ENCODE measurements at regions not wholly inside any gene's neighbourhood (a gene's known extent, or its start where the extent isn't known, plus 50 kb on each side); places are given as distances from the start of the nearest gene placed in this dataset.
"Not testable (repeated sequence)": the region's sequence is repeated elsewhere in the genome, so short reads cannot be mapped to it uniquely, and the experiment has no call there.

- Mint-ChIP-seq H3K36me3 (no peaks in the 10 kb centered on the region), H3K9me3 (peaks cover 1% of the 10 kb centered on the region), H3K4me3 (no peak overlapping the region), H3K27ac (no peak overlapping the region), H3K4me1 (no peaks in the 10 kb centered on the region), H3K27me3 (no peaks in the 10 kb centered on the region)
- ATAC-seq (ENCODE audit: low read depth): no peak
- DNase-seq: no peak
- POLR2A ChIA-PET: no interaction called here
Observed at GRCh38 chr15:23854912-23855659, 168.0 kb upstream of the NDN start.

GRCh38 chr15:23855947-23856346 is 168.8 kb upstream of the NDN start:
- no peak for ATAC-seq (ENCODE audit: low read depth)
- Mint-ChIP-seq H3K9me3 (peaks cover 1% of the 10 kb centered on the region), H3K4me3 (no peak overlapping the region), H3K36me3 (no peaks in the 10 kb centered on the region), H3K27me3 (no peaks in the 10 kb centered on the region), H3K27ac (no peak overlapping the region), H3K4me1 (no peaks in the 10 kb centered on the region)
- POLR2A ChIA-PET: no interaction called here
- no peak for DNase-seq

GRCh38 chr15:23857028-23857641 is 170.0 kb upstream of the NDN start:
- H3K4me1 Mint-ChIP-seq: no peaks in the 10 kb centered on the region
- no peaks in the 10 kb centered on the region for H3K36me3 Mint-ChIP-seq
- H3K27me3 Mint-ChIP-seq: no peaks in the 10 kb centered on the region
- H3K27ac Mint-ChIP-seq: no peak overlapping the region
- no peak for DNase-seq
- H3K9me3 Mint-ChIP-seq: no peaks in the 10 kb centered on the region
- POLR2A ChIA-PET: no interaction called here
- ATAC-seq (ENCODE audit: low read depth): no peak
- no peak overlapping the region for H3K4me3 Mint-ChIP-seq

DNA sequence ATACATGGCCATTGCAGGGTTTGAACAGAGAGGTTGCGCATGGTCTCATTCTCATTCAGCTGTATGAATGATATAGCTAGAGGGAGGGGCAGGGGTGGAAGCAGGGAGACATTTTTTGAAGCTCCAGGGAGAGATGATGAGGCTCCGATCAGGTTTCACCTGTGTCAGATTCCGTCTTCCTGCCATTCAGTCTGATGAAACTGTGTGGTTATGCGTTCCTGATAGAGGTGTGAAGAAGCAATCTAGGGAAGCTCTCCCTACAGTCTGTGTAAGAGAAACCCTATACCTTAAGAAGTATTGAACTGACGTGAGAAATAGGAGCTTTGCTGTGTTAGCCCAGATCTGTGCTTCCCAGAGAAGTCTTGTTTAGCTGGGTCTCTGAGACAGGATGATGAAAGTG is 171.9 kb upstream of the NDN start:
- Mint-ChIP-seq H3K4me1 (no peaks in the 10 kb centered on the region), H3K36me3 (no peaks in the 10 kb centered on the region), H3K9me3 (no peaks in the 10 kb centered on the region), H3K4me3 (no peak overlapping the region), H3K27me3 (no peaks in the 10 kb centered on the region), H3K27ac (no peak overlapping the region)
- ATAC-seq (ENCODE audit: low read depth) (no peak), DNase-seq (no peak)
- POLR2A ChIA-PET: no interaction called here

- Mint-ChIP-seq H3K4me3 (no peak overlapping the region), H3K9me3 (no peaks in the 10 kb centered on the region), H3K36me3 (no peaks in the 10 kb centered on the region), H3K27me3 (no peaks in the 10 kb centered on the region), H3K27ac (no peak overlapping the region), H3K4me1 (no peaks in the 10 kb centered on the region)
- no peak for DNase-seq
- no peak for ATAC-seq (ENCODE audit: low read depth)
- POLR2A ChIA-PET: no interaction called here
Observed at GRCh38 chr15:23860290-23861245, 173.5 kb upstream of the NDN start.

- peaks cover 8% of the 10 kb centered on the region for H3K27me3 Mint-ChIP-seq
- no peak for DNase-seq
Observed at GRCh38 chr15:23866832-23867231, 179.7 kb upstream of the NDN start.

GRCh38 chr15:23869396-23869795 is 182.3 kb upstream of the NDN start:
- H3K4me1 Mint-ChIP-seq: no peaks in the 10 kb centered on the region
- H3K27ac Mint-ChIP-seq: no peak overlapping the region
- no peaks in the 10 kb centered on the region for H3K36me3 Mint-ChIP-seq
- no peak for DNase-seq
- no peak for ATAC-seq (ENCODE audit: low read depth)
- H3K27me3 Mint-ChIP-seq: peaks cover 8% of the 10 kb centered on the region
- H3K4me3 Mint-ChIP-seq: no peak overlapping the region
- POLR2A ChIA-PET: no interaction called here
- H3K9me3 Mint-ChIP-seq: no peaks in the 10 kb centered on the region

More at GRCh38 chr15:23866832-23867231, 179.7 kb upstream of the NDN start:
- no peaks in the 10 kb centered on the region for H3K36me3 Mint-ChIP-seq
- no peaks in the 10 kb centered on the region for H3K9me3 Mint-ChIP-seq
- ATAC-seq (ENCODE audit: low read depth): no peak
- POLR2A ChIA-PET: no interaction called here
- H3K27ac Mint-ChIP-seq: no peak overlapping the region
- H3K4me3 Mint-ChIP-seq: no peak overlapping the region
- H3K4me1 Mint-ChIP-seq: no peaks in the 10 kb centered on the region

DNA sequence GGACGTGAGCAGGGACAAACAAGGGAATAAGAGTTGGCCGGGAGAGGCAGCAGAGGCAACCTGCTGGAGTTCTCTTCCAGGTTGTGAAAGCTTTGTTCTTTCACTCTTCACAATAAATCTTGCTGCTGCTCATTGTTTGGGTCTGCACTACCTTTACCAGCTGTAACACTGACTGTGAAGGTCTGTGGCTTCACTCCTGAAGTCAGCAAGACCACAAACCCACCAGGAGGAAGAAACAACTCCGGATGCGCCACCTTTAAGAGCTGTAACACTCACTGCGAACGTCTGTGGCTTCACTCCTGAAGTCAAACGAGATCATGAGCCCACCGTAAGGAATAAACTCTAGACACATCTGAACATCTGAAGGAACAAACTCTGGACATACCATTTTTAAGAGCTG is 186.5 kb upstream of the NDN start:
- H3K27me3 Mint-ChIP-seq; ATAC-seq (ENCODE audit: low read depth); H3K27ac Mint-ChIP-seq; H3K4me1 Mint-ChIP-seq; H3K36me3 Mint-ChIP-seq; DNase-seq; POLR2A ChIA-PET; H3K9me3 Mint-ChIP-seq; H3K4me3 Mint-ChIP-seq: not testable (repeated sequence)

DNA sequence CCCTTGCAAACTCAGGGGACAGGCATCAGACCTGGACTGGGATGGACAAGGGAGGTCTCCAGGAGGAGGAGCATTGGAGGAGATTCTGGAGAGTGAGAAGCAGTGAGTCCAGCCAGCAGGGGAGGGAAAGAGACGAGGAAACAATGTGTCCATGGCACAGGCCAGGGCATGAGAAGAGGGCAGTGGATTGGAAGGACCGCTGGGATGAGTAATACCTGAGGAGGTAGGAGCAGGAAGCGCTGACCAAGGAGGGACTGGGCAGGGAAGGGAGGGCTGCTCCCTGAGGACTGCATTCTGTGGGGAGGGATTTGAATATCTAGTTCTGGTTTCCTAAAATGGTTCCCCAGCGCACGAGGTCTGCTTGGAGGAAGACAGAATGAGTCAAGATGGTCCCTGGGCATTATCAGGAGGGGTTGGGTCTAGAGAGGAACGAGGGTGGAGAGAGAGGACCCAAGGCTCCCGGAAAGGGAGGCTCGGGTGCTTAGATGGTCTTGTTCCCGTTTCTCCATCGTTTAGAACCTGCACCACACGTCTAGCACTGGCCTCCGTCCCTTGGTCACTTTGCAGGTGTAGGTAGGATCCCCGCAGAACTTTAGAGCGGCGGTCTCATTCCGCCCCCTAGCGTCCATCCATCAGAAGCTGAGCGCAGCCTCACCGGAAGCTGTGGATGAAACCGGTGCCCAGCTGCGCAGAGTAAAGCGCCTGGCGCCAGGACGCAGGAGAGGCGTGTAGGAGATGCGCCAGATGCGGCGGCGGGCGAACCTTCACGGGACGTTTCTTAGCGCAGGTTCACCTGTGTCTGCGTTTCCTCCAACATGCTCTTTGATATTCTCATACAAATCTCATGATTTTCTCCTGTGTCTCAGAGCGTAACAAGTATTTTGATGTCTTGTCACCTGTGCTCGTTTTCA is 190.7 kb upstream of the NDN start:
- POLR2A ChIA-PET: no interaction called here
- ATAC-seq (ENCODE audit: low read depth): peak; percentile 50
- H3K9me3 Mint-ChIP-seq: peaks cover 3% of the 10 kb centered on the region

GRCh38 chr15:23881291-23881690 is 194.2 kb upstream of the NDN start:
- DNase-seq: no peak

More for the DNA sequence above, 190.7 kb upstream of the NDN start:
- H3K27ac Mint-ChIP-seq: no peak overlapping the region
- no peaks in the 10 kb centered on the region for H3K4me1 Mint-ChIP-seq
- no peak overlapping the region for H3K4me3 Mint-ChIP-seq
- no peaks in the 10 kb centered on the region for H3K36me3 Mint-ChIP-seq
- DNase-seq: peak; percentile 49
- no peaks in the 10 kb centered on the region for H3K27me3 Mint-ChIP-seq

DNA sequence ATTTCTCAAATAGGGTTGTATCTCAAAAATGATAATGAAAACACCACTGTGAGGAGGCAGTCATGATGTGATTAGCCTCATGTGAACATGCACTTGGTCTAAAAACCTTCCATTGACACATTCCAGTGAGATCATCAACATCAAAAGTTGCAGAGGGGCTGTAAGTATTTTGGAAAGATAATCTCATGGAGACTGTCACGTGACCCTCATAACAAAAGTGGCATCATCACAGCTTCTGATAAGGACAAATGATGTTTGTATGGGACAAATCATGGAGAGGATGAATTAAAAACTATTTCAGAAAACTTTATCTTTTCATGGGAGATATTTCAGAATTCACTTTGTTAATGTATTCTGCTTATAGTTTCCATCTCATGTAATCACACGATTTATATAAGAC is 203.1 kb upstream of the NDN start:
- H3K4me1 Mint-ChIP-seq: no peaks in the 10 kb centered on the region

More at GRCh38 chr15:23881291-23881690, 194.2 kb upstream of the NDN start:
- Mint-ChIP-seq H3K9me3 (peaks cover 3% of the 10 kb centered on the region), H3K4me1 (no peaks in the 10 kb centered on the region), H3K27ac (no peak overlapping the region), H3K36me3 (no peaks in the 10 kb centered on the region), H3K27me3 (no peaks in the 10 kb centered on the region), H3K4me3 (no peak overlapping the region)
- no peak for ATAC-seq (ENCODE audit: low read depth)
- POLR2A ChIA-PET: no interaction called here

DNA sequence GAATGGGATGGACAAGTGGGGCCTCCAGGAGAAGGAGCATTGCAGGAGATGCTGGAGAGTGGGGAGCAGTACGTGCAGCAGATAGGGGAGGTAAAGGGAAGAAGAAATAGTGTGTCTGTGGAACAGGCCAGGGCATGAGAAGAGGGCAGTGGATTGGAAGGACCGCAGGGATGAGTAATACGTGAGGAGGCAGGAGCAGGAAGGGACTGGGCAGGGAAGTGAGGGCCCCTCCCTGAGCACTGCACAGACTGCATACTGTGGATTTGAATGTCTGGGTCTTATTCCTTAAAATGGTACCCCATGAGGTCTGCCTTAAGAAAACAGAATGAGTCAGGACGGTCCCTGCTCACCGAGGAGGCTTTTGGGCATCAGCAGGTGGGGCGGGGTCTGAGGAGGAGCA is 210.0 kb upstream of the NDN start:
- no peak overlapping the region for H3K27ac Mint-ChIP-seq
- DNase-seq (no peak), ATAC-seq (ENCODE audit: low read depth) (no peak)
- H3K27me3 Mint-ChIP-seq: no peaks in the 10 kb centered on the region
- H3K36me3 Mint-ChIP-seq: no peaks in the 10 kb centered on the region
- POLR2A ChIA-PET: no interaction called here
- H3K4me1 Mint-ChIP-seq: no peaks in the 10 kb centered on the region
- no peak overlapping the region for H3K4me3 Mint-ChIP-seq
- H3K9me3 Mint-ChIP-seq: peaks cover 7% of the 10 kb centered on the region

More for the DNA sequence above, 203.1 kb upstream of the NDN start:
- H3K36me3 Mint-ChIP-seq: no peaks in the 10 kb centered on the region
- no peaks in the 10 kb centered on the region for H3K27me3 Mint-ChIP-seq
- no peak overlapping the region for H3K4me3 Mint-ChIP-seq
- peaks cover 6% of the 10 kb centered on the region for H3K9me3 Mint-ChIP-seq
- no peak overlapping the region for H3K27ac Mint-ChIP-seq
- POLR2A ChIA-PET: no interaction called here
- ATAC-seq (ENCODE audit: low read depth) (no peak), DNase-seq (no peak)

DNA sequence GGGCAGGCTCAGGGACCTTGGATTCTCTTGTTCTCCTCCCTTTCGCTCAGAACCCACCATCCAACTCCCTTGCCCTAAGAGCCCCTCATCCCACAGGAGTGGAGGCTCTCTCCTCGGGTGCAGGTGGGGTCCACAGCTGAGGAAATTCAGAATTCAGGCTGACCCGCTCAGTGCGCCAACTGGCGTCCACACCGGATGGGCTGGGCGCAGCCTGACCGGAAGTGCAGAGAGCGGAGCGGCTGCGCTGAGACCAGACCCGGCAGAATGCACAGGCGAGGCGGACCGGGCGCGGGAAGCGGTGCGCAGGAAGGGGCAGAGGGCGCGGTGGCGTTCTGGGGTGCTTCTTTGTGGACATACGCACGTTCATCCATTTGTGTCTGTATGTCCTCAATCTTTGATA is 210.4 kb upstream of the NDN start:
- no peaks in the 10 kb centered on the region for H3K27me3 Mint-ChIP-seq
- POLR2A ChIA-PET: no interaction called here
- peaks cover 7% of the 10 kb centered on the region for H3K9me3 Mint-ChIP-seq
- ATAC-seq (ENCODE audit: low read depth) (no peak), DNase-seq (no peak)
- H3K4me1 Mint-ChIP-seq: no peaks in the 10 kb centered on the region
- H3K27ac Mint-ChIP-seq: no peak overlapping the region
- H3K4me3 Mint-ChIP-seq: no peak overlapping the region
- H3K36me3 Mint-ChIP-seq: no peaks in the 10 kb centered on the region

All from activated naive CD8-positive, alpha-beta T cell treated with anti-CD3 and anti-CD28 coated beads, Interleukin-2, amount 10 ng/mL, durations not matched to agents 7 days and 5 days (primary cell).